HFFc6 (cell line): ENCODE measurements at regions not wholly inside any gene's neighbourhood (a gene's known extent, or its start where the extent isn't known, plus 50 kb on each side); places are given as distances from the start of the nearest gene placed in this dataset.
A peak's percentile ranks its signal among the peaks of the same experiment; 100 is the strongest.

Experiments used
- DNase-seq: peaks from one replicate; pipeline ENCODE4 v3.0.0-alpha.2; 2018
- H3K27ac Mint-ChIP-seq: 2 replicates; pipeline ENCODE4 v1.8.0; 2020; ENCODE audit warnings: mild to moderate bottlenecking, mixed read lengths
- H3K27me3 Mint-ChIP-seq: 2 replicates; pipeline ENCODE4 v1.8.0; 2021; ENCODE audit warnings: mild to moderate bottlenecking, moderate library complexity, mixed read lengths; ENCODE audit not compliant: insufficient read depth
- H3K36me3 Mint-ChIP-seq: 2 replicates; pipeline ENCODE4 v1.8.0; 2021; ENCODE audit warnings: low read depth, mixed read lengths
- H3K4me1 Mint-ChIP-seq: 2 replicates; pipeline ENCODE4 v1.8.0; 2020; ENCODE audit warnings: low read depth, mixed read lengths
- H3K4me3 Mint-ChIP-seq: 2 replicates; pipeline ENCODE4 v1.8.0; 2020; ENCODE audit warnings: mild to moderate bottlenecking, moderate library complexity, mixed read lengths
- H3K9me3 Mint-ChIP-seq: 2 replicates; pipeline ENCODE4 v1.8.0; 2020; ENCODE audit warnings: mild to moderate bottlenecking, mixed read lengths
- CTCF ChIP-seq: fragments of 200-600 bp; sonication (generic); IDR thresholded peaks from 2 replicates; pipeline ENCODE4 v1.5.0; 2021; ENCODE audit warnings: antibody characterized with exemption, mild to moderate bottlenecking

- no peak for DNase-seq
- TF ChIP-seq CTCF: no peak
- Mint-ChIP-seq H3K36me3 (no peaks in the 10 kb centered on the region), H3K9me3 (no peaks in the 10 kb centered on the region), H3K27me3 (peaks cover 9% of the 10 kb centered on the region; the same call in 1 of the 2 replicates), H3K4me1 (no peaks in the 10 kb centered on the region; the same call in 1 of the 2 replicates), H3K27ac (no peak overlapping the region), H3K4me3 (no peak overlapping the region)
Measured at GRCh38 chr3:188979248-188979647, 192.5 kb upstream of the TPRG1 start.

- Mint-ChIP-seq H3K27ac (no peak overlapping the region), H3K27me3 (peaks cover 6% of the 10 kb centered on the region; the same call in 1 of the 2 replicates), H3K4me3 (no peak overlapping the region), H3K4me1 (no peaks in the 10 kb centered on the region; the same call in 1 of the 2 replicates), H3K9me3 (no peaks in the 10 kb centered on the region), H3K36me3 (no peaks in the 10 kb centered on the region)
- no peak for TF ChIP-seq CTCF
- no peak for DNase-seq
Measured at GRCh38 chr3:188979669-188980310, 192.0 kb upstream of the TPRG1 start.

GRCh38 chr3:188993181-188993580 lies 178.6 kb upstream of the TPRG1 start:
- no peak for TF ChIP-seq CTCF
- H3K4me1 Mint-ChIP-seq: no peaks in the 10 kb centered on the region
- peaks cover 11% of the 10 kb centered on the region for H3K27me3 Mint-ChIP-seq
- H3K4me3 Mint-ChIP-seq: no peak overlapping the region
- H3K9me3 Mint-ChIP-seq: no peaks in the 10 kb centered on the region; the same call in 1 of the 2 replicates
- no peaks in the 10 kb centered on the region for H3K36me3 Mint-ChIP-seq
- H3K27ac Mint-ChIP-seq: no peak overlapping the region
- DNase-seq: no peak

GRCh38 chr3:189001559-189001958 lies 170.2 kb upstream of the TPRG1 start:
- Mint-ChIP-seq H3K36me3 (no peaks in the 10 kb centered on the region), H3K4me1 (peaks cover 18% of the 10 kb centered on the region), H3K27ac (peak overlapping the region; percentile 19; the same call in 1 of the 2 replicates), H3K4me3 (no peak overlapping the region), H3K27me3 (no peaks in the 10 kb centered on the region), H3K9me3 (no peaks in the 10 kb centered on the region)
- no peak for TF ChIP-seq CTCF
- peak; percentile 85 for DNase-seq

- no peak for TF ChIP-seq CTCF
- Mint-ChIP-seq H3K27ac (no peak overlapping the region), H3K4me3 (no peak overlapping the region)
Measured at GRCh38 chr3:189003410-189003809, 168.4 kb upstream of the TPRG1 start.

More at GRCh38 chr3:189003410-189003809, 168.4 kb upstream of the TPRG1 start:
- Mint-ChIP-seq H3K27me3 (no peaks in the 10 kb centered on the region), H3K36me3 (no peaks in the 10 kb centered on the region), H3K4me1 (peaks cover 18% of the 10 kb centered on the region), H3K9me3 (no peaks in the 10 kb centered on the region)
- no peak for DNase-seq
